ENCODE measurements at regions not wholly inside any gene's neighbourhood (a gene's known extent, or its start where the extent isn't known, plus 50 kb on each side); places are given as distances from the start of the nearest gene placed in this dataset.

DNA sequence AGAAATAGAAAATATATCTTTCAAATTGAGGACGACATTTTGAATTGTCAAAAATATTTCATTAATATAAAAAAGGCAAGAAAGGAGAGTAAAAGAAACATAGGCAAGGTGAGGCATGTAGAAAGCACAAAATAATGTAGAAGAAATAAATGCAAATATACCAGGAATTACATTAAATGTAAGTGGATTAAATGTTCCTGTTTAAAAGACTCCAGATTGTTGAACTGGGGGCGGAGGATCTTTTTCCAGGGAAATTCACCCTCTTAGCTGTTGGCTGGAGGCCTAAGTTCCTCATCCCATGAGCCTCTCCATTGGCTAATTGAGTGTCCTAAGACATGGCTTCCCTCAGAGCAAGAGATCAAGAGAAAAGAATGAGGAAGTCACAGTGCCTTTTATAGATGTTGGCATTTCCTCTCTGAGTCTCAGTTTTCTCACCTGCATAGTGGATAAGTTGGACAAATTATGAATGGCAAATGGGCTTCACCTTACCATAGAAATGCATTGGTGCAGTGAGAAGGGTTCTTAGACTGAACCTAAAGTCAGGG, 147.4 kb upstream of the SMAD3 start:
- TF ChIP-seq, protein P1, sequence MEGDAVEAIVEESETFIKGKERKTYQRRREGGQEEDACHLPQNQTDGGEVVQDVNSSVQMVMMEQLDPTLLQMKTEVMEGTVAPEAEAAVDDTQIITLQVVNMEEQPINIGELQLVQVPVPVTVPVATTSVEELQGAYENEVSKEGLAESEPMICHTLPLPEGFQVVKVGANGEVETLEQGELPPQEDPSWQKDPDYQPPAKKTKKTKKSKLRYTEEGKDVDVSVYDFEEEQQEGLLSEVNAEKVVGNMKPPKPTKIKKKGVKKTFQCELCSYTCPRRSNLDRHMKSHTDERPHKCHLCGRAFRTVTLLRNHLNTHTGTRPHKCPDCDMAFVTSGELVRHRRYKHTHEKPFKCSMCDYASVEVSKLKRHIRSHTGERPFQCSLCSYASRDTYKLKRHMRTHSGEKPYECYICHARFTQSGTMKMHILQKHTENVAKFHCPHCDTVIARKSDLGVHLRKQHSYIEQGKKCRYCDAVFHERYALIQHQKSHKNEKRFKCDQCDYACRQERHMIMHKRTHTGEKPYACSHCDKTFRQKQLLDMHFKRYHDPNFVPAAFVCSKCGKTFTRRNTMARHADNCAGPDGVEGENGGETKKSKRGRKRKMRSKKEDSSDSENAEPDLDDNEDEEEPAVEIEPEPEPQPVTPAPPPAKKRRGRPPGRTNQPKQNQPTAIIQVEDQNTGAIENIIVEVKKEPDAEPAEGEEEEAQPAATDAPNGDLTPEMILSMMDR (IDR thresholded peaks at IDR 0.05; ENCODE audit: low read depth, low read length), result no peak
- no peaks in the 10 kb centered on the region for H3K36me3 ChIP-seq
- H3K27me3 ChIP-seq, result no peaks in the 10 kb centered on the region
- no peak overlapping the region for H3K27ac ChIP-seq
- DNase-seq (ENCODE audit: low read depth in 1 of 2, low spot score in 1 of 2), result no peak
- no peak overlapping the region for H3K4me3 ChIP-seq
- H3K9me3 ChIP-seq (ENCODE audit: low read depth), result no peaks in the 10 kb centered on the region
- H3K4me1 ChIP-seq (ENCODE audit: low read depth), result peaks cover 4% of the 10 kb centered on the region

DNA sequence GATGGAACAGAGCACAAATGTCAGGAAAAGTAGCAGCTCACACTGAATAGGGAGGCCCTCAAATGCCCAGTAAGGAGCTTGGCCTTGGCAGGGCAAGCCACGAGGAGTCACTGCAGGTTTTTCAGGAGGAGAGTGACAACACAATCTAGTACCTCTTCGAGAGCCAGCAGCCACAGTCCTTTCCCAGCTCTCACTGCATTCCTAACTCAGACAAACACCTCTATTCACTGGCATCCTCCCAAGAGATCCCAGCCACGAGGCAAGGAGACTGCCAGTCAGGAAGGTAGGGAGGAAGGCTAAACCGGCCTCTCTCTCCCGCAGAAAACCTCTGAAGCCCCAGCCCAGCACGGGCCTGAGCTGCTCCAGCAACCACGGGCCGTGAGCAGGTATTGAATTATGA, 146.0 kb upstream of the SMAD3 start:
- DNase-seq (ENCODE audit: low read depth in 1 of 2, low spot score in 1 of 2), result peak in 1 of 2 donors; percentile 55
- no peak overlapping the region for H3K27ac ChIP-seq
- H3K4me1 ChIP-seq (ENCODE audit: low read depth), result peaks cover 4% of the 10 kb centered on the region
- no peaks in the 10 kb centered on the region for H3K9me3 ChIP-seq (ENCODE audit: low read depth)
- H3K36me3 ChIP-seq, result no peaks in the 10 kb centered on the region
- H3K4me3 ChIP-seq, result no peak overlapping the region
- no peaks in the 10 kb centered on the region for H3K27me3 ChIP-seq
- TF ChIP-seq, protein P1 (IDR thresholded peaks at IDR 0.05; ENCODE audit: low read depth, low read length), result no peak

DNA sequence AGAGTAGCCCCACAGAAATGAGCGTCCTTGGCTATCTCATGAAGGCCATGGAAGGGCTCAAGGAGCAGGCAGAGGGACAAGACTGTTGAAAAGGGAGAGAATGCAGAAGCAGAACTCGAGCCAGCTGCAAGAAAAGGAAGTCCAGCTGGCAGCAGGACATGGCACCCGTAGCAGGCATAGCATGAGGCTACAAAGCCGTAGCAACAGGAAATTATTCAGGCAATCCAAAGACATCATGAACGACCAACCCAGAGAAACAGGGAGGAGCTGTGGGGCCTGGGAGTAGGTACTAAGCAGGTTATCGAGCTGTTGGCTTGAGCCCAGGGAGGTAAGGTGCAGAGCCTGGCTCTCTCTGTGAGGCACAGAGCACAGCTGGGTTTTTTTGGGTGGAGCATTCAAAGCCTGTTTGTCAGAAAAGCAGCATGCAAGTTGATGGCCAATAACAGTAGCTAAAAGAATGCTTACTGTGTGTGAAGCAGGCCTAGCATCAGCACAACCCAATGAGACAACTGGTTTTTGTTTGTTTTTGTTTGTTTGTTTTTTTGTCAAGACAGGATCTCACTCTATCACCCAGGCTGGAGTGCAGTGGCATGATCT, 144.0 kb upstream of the SMAD3 start:
- Histone ChIP-seq H3K4me1 (ENCODE audit: low read depth) (peaks cover 4% of the 10 kb centered on the region), H3K27ac (no peak overlapping the region), H3K9me3 (ENCODE audit: low read depth) (no peaks in the 10 kb centered on the region), H3K4me3 (no peak overlapping the region), H3K27me3 (no peaks in the 10 kb centered on the region), H3K36me3 (no peaks in the 10 kb centered on the region)
- TF ChIP-seq, protein P1 (IDR thresholded peaks at IDR 0.05; ENCODE audit: low read depth, low read length), result no peak
- DNase-seq (ENCODE audit: low read depth in 1 of 2, low spot score in 1 of 2), result no peak

DNA sequence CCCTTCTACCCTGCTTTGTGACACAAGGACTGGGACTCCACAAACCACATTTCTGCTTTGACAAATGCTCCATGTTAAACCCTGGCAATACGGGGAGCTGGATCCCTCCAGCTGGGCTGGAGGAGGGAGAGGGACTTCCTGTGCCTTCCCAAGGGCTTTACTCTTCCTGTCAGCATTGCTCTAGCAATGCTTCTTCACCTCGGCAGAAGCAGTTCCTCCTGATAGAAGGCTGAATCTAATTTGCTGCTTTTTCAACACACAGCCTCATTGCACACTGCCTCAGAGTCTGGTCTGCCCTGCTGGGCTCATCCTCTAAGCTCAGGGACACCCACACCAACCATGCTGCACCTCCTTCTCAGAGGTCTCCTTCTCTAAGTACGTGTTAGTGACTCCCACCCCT, 142.8 kb upstream of the SMAD3 start:
- Histone ChIP-seq H3K4me3 (no peak overlapping the region), H3K36me3 (no peaks in the 10 kb centered on the region)
- TF ChIP-seq, protein P1 (IDR thresholded peaks at IDR 0.05; ENCODE audit: low read depth, low read length), result no peak

DNA sequence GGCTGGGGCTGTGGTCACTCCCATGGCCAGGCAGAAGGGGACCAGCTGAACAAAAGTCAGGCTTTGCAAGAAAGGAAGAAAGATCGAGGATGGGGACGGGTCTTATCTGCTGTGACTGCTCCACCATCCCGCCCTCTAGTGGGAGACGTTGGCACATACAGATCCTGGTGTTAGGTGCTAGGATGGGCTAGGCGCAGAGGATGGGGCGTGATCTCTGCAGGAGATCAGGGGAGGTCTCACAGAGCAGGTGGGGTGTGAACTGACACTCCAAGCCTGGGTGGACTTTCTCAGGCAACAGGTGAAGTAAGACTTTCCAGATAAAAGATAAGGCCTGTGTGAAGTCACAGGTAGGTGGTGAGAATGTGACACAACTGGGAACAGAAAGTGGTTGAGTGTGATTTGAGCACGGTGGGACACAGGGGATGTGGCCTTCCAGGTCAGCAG, 141.9 kb upstream of the SMAD3 start:
- H3K4me3 ChIP-seq, result no peak overlapping the region
- no peaks in the 10 kb centered on the region for H3K27me3 ChIP-seq
- H3K4me1 ChIP-seq (ENCODE audit: low read depth), result peaks cover 4% of the 10 kb centered on the region
- DNase-seq (ENCODE audit: low read depth in 1 of 2, low spot score in 1 of 2), result peak in 1 of 2 donors; percentile 47
- no peaks in the 10 kb centered on the region for H3K36me3 ChIP-seq
- no peak overlapping the region for H3K27ac ChIP-seq
- TF ChIP-seq, protein P1 (IDR thresholded peaks at IDR 0.05; ENCODE audit: low read depth, low read length), result peak; percentile 39
- H3K9me3 ChIP-seq (ENCODE audit: low read depth), result no peaks in the 10 kb centered on the region

More for the DNA sequence above, 142.8 kb upstream of the SMAD3 start:
- Histone ChIP-seq H3K27ac (no peak overlapping the region), H3K27me3 (no peaks in the 10 kb centered on the region), H3K9me3 (ENCODE audit: low read depth) (no peaks in the 10 kb centered on the region), H3K4me1 (ENCODE audit: low read depth) (peaks cover 4% of the 10 kb centered on the region)
- DNase-seq (ENCODE audit: low read depth in 1 of 2, low spot score in 1 of 2), result no peak
